T-cell (primary cell): ENCODE measurements at regions not wholly inside any gene's neighbourhood (a gene's known extent, or its start where the extent isn't known, plus 50 kb on each side); places are given as distances from the start of the nearest gene placed in this dataset.
"Not testable (repeated sequence)": the region's sequence is repeated elsewhere in the genome, so short reads cannot be mapped to it uniquely, and the experiment has no call there.

Experiments used
- ATAC-seq, 4 experiments: fragments of 200-7000 bp in 3 of 4; fragments of 150-1000 bp in 1 of 4; cut with Tn5 transposase; replicated peaks in 1 of 4; 1 replicate in 3 of 4; 2 replicates in 1 of 4; pipeline ENCODE4 v1.10.0; 2021; ENCODE audit warnings: moderate library complexity in 3 of 4, mild to moderate bottlenecking in 2 of 4, moderate number of reproducible peaks in 1 of 4
- CTCF ChIA-PET, 2 donors: fragments of 300-600 bp; sonication (Branson Sonifier 250); formaldehyde crosslinking; loops; one replicate each; lab custom pipeline; 2022; ENCODE audit warnings: antibody characterized with exemption in 2 of 2; lab: Charles Lee
- POLR2A ChIA-PET, 2 donors: fragments of 300-600 bp; sonication (Branson Sonifier 250); formaldehyde crosslinking; loops; one replicate each; lab custom pipeline; 2022; ENCODE audit warnings: antibody characterized with exemption in 2 of 2; lab: Charles Lee
- DNase-seq, 35 experiments: peaks; one replicate each; pipeline versions ENCODE4 v3.0.0 to v3.0.0-alpha.2; 2013 to 2023
- H3K27ac ChIP-seq: one replicate; pipeline ENCODE4 v1.5.1; 2013; ENCODE audit warnings: low read length
- H3K27me3 ChIP-seq, 2 experiments: replicated peaks in 1 of 2; 1 replicate in 1 of 2; 2 replicates in 1 of 2; pipeline versions ENCODE4 v1.6.1 to v1.7.0; 2013; ENCODE audit warnings: low read length in 1 of 2, mixed read lengths in 1 of 2; ENCODE audit not compliant: control insufficient read depth in 2 of 2, insufficient read depth in 2 of 2; ENCODE audit errors: extremely low read depth in 1 of 2
- H3K36me3 ChIP-seq, 2 donors: 1 replicate in 1 of 2; 2 replicates in 1 of 2; pipeline versions ENCODE4 v1.6.1 to v1.7.0; 2013; ENCODE audit warnings: low read length in 1 of 2; ENCODE audit not compliant: control insufficient read depth in 2 of 2, insufficient read depth in 1 of 2; ENCODE audit errors: extremely low read depth in 1 of 2
- H3K4me1 ChIP-seq, 2 experiments: 1 replicate in 1 of 2; 2 replicates in 1 of 2; pipeline versions ENCODE4 v1.6.1 to v1.7.0; 2013; ENCODE audit warnings: low read length in 2 of 2, mixed read lengths in 1 of 2; ENCODE audit not compliant: insufficient read depth in 2 of 2, control insufficient read depth in 1 of 2; ENCODE audit errors: extremely low read depth in 1 of 2
- H3K4me3 ChIP-seq, 2 donors: 1 replicate in 1 of 2; 2 replicates in 1 of 2; pipeline versions ENCODE4 v1.5.1 to v1.7.0; 2013; ENCODE audit warnings: mild to moderate bottlenecking in 2 of 2, low read length in 1 of 2, moderate library complexity in 1 of 2; ENCODE audit not compliant: control insufficient read depth in 1 of 2; ENCODE audit errors: extremely low read depth in 1 of 2
- H3K9me3 ChIP-seq: 2 replicates; pipeline ENCODE4 v1.7.0; 2013
- H3K27ac Mint-ChIP-seq, 2 donors: one replicate each; pipeline ENCODE4 v1.8.0; 2020 to 2021; ENCODE audit warnings: mild to moderate bottlenecking in 2 of 2, mixed read lengths in 2 of 2
- H3K27me3 Mint-ChIP-seq, 2 donors: one replicate each; pipeline ENCODE4 v1.8.0; 2021 to 2022; ENCODE audit warnings: mixed read lengths in 2 of 2
- H3K36me3 Mint-ChIP-seq: one replicate; pipeline ENCODE4 v1.8.0; 2021; ENCODE audit warnings: mixed read lengths
- H3K4me1 Mint-ChIP-seq, 3 donors: one replicate each; pipeline ENCODE4 v1.8.0; 2020 to 2022; ENCODE audit warnings: mixed read lengths in 3 of 3, mild to moderate bottlenecking in 1 of 3
- H3K4me3 Mint-ChIP-seq, 3 donors: one replicate each; pipeline ENCODE4 v1.8.0; 2020 to 2022; ENCODE audit warnings: mild to moderate bottlenecking in 3 of 3, mixed read lengths in 3 of 3, moderate library complexity in 3 of 3
- H3K9me3 Mint-ChIP-seq, 3 donors: one replicate each; pipeline ENCODE4 v1.8.0; 2020 to 2022; ENCODE audit warnings: mixed read lengths in 3 of 3
- WGBS: methylation state at CpG from one replicate; pipeline ENCODE4 v1.1.5; 2013; ENCODE audit warnings: missing lambda C conversion rate; ENCODE audit not compliant: insufficient coverage; 5-methylcytosine and 5-hydroxymethylcytosine counted together

DNA sequence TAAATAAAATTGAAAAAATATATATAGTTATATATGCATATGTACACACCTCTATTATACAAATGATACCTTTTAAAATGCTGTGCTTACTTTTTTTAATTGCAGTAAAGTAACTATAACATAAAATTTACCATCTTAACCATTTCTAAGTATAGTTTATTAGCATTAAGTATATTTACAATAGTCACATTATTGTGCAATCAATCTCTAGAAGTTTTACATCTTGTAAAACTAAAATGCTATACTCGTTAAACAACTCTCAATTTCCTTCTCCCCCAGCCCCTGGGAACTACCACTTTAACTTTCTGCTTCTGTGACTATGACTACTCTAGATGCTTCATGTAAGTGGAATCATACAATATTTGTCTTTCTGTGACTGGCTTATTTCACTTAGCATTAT lies 146.7 kb upstream of the DST start:
- no peaks in the 10 kb centered on the region for H3K4me1 ChIP-seq
- H3K4me3 ChIP-seq: no peak overlapping the region
- Mint-ChIP-seq H3K4me3 (no peak overlapping the region), H3K9me3 (peaks cover 0 to 4% (median 4%) of the 10 kb centered on the region in 3 donors), H3K4me1 (no peaks in the 10 kb centered on the region), H3K27me3 (peaks cover 9 to 11% of the 10 kb centered on the region in 2 donors), H3K27ac (no peak overlapping the region), H3K36me3 (no peaks in the 10 kb centered on the region)
- POLR2A ChIA-PET: no interaction called here
- ATAC-seq (no peak), DNase-seq (no peak)
- H3K27me3 ChIP-seq: no peaks in the 10 kb centered on the region
- no peak overlapping the region for H3K27ac ChIP-seq
- CTCF ChIA-PET: no interaction called here
- no CpG with 5 or more reads among the region's 1 CpG for WGBS
- H3K36me3 ChIP-seq: no peaks in the 10 kb centered on the region
- no peaks in the 10 kb centered on the region for H3K9me3 ChIP-seq

DNA sequence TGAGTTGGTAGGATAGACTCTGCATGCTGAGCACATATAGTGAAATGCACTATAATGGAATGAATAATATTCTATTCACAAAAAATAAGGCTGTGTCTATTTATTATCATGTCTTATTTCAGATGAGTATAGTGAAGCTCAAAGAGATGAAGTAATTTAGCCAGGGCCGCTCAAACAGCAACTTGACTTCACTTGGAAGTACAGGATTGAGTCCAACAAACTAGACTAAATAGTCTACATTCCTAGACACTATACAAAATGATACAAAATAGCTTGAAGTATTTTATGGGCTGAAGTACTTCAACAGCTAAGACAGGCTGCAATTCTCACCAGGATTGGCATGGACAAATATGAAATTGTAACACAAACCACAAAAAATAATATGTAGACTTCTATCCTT lies 144.5 kb upstream of the DST start:
- H3K27ac ChIP-seq: no peak overlapping the region
- no peaks in the 10 kb centered on the region for H3K36me3 ChIP-seq
- Mint-ChIP-seq H3K27me3 (peaks cover 9 to 11% of the 10 kb centered on the region in 2 donors), H3K27ac (no peak overlapping the region), H3K36me3 (no peaks in the 10 kb centered on the region), H3K4me1 (no peaks in the 10 kb centered on the region), H3K9me3 (peaks cover 0 to 4% (median 4%) of the 10 kb centered on the region in 3 donors), H3K4me3 (no peak overlapping the region)
- no peaks in the 10 kb centered on the region for H3K27me3 ChIP-seq
- H3K4me3 ChIP-seq: no peak overlapping the region
- H3K9me3 ChIP-seq: no peaks in the 10 kb centered on the region
- ATAC-seq (no peak), DNase-seq (no peak)
- H3K4me1 ChIP-seq: no peaks in the 10 kb centered on the region
- POLR2A ChIA-PET: no interaction called here
- CTCF ChIA-PET: no interaction called here
- no CpG with 5 or more reads among the region's 1 CpG for WGBS

DNA sequence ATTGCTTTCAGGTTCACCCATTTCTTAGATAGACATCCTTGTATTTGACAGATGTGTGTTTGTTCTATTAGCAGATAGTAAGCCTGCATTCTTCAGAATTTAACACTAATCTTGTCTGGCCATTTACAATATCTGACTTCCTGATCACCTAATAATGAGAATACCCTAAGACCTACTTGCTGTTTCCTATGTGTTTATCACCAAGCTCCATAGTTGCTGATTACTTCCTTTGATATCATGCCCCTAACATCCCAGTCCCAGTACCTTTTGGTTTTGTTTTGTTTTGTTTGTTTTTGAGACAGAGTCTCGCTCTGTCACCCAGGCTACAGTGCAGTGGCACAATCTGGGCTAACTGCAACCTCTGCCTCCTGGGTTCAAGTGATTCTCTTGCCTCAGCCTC lies 143.6 kb upstream of the DST start:
- no peak for DNase-seq
- H3K4me1 ChIP-seq: no peaks in the 10 kb centered on the region
- ChIA-PET POLR2A (no interaction called here), CTCF (no interaction called here)
- H3K36me3 ChIP-seq: no peaks in the 10 kb centered on the region
- Mint-ChIP-seq H3K27ac (no peak overlapping the region), H3K4me3 (no peak overlapping the region), H3K4me1 (no peaks in the 10 kb centered on the region), H3K27me3 (peaks cover 6 to 9% of the 10 kb centered on the region in 2 donors), H3K9me3 (peaks cover 0 to 4% (median 4%) of the 10 kb centered on the region in 3 donors), H3K36me3 (no peaks in the 10 kb centered on the region)
- no peaks in the 10 kb centered on the region for H3K27me3 ChIP-seq
- no peaks in the 10 kb centered on the region for H3K9me3 ChIP-seq
- no peak overlapping the region for H3K4me3 ChIP-seq
- no peak overlapping the region for H3K27ac ChIP-seq
- ATAC-seq: no peak
- WGBS: 40% methylated on average over 1 of the region's 1 CpG

DNA sequence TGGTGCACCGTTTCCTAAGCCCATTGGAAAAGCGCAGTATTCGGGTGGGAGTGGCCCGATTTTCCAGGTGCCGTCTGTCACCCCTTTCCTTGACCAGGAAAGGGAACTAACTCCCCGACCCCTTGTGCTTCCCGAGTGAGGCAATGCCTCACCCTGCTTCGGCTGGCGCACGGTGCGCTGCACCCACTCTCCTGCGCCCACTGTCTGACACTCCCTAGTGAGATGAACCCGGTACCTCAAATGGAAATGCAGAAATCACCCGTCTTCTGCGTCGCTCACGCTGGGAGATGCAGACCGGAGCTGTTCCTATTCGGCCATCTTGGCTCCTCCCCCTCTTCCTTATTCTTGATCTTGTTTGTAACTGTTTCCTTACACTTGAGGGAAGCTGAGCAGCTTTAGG lies 142.8 kb upstream of the DST start:
- H3K27me3 ChIP-seq, DNase-seq, H3K9me3 Mint-ChIP-seq, H3K4me3 ChIP-seq, H3K27me3 Mint-ChIP-seq, POLR2A ChIA-PET, H3K4me1 Mint-ChIP-seq, H3K36me3 Mint-ChIP-seq, H3K9me3 ChIP-seq, H3K27ac ChIP-seq, CTCF ChIA-PET, H3K4me1 ChIP-seq, H3K36me3 ChIP-seq, H3K27ac Mint-ChIP-seq, H3K4me3 Mint-ChIP-seq, ATAC-seq: not testable (repeated sequence)
- 94% methylated on average over 18 of the region's 19 CpGs for whole genome bisulfite sequencing

DNA sequence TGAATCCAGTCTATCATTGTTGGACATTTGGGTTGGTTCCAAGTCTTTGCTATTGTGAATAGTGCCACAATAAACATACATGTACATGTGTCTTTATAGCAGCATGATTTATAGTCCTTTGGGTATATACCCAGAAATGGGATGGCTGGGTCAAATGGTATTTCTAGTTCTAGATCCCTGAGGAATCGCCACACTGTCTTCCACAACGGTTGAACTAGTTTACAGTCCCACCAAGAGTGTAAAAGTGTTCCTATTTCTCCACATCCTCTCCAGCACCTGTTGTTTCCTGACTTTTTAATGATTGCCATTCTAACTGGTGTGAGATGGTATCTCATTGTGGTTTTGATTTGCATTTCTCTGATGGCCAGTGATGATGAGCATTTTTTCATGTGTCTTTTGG lies 137.4 kb upstream of the DST start:
- H3K27me3 Mint-ChIP-seq, H3K27me3 ChIP-seq, H3K9me3 Mint-ChIP-seq, H3K9me3 ChIP-seq, H3K27ac Mint-ChIP-seq, H3K4me3 Mint-ChIP-seq, H3K4me1 ChIP-seq, H3K36me3 Mint-ChIP-seq, POLR2A ChIA-PET, DNase-seq, CTCF ChIA-PET, H3K36me3 ChIP-seq, H3K4me3 ChIP-seq, H3K27ac ChIP-seq, ATAC-seq, H3K4me1 Mint-ChIP-seq: not testable (repeated sequence)
- no CpG with 5 or more reads among the region's 2 CpGs for WGBS

DNA sequence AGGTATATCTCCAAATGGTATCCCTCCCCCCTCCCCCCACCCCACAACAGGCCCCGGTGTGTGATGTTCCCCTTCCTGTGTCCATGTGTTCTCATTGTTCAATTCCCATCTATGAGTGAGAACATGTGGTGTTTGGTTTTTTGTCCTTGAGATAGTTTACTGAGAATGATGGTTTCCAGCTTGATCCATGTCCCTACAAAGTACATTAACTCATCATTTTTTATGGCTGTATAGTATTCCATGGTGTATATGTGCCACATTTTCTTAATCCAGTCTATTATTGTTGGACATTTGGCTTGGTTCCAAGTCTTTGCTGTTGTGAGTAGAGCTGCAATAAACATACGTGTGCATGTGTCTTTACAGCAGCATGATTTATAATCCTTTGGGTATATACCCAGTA lies 135.8 kb upstream of the DST start:
- H3K36me3 Mint-ChIP-seq, H3K4me1 ChIP-seq, H3K27me3 ChIP-seq, ATAC-seq, H3K9me3 ChIP-seq, POLR2A ChIA-PET, DNase-seq, CTCF ChIA-PET, H3K4me3 ChIP-seq, H3K27me3 Mint-ChIP-seq, H3K4me3 Mint-ChIP-seq, H3K36me3 ChIP-seq, H3K4me1 Mint-ChIP-seq, H3K27ac Mint-ChIP-seq, H3K27ac ChIP-seq, H3K9me3 Mint-ChIP-seq: not testable (repeated sequence)
- no CpG with 5 or more reads among the region's 2 CpGs for WGBS

DNA sequence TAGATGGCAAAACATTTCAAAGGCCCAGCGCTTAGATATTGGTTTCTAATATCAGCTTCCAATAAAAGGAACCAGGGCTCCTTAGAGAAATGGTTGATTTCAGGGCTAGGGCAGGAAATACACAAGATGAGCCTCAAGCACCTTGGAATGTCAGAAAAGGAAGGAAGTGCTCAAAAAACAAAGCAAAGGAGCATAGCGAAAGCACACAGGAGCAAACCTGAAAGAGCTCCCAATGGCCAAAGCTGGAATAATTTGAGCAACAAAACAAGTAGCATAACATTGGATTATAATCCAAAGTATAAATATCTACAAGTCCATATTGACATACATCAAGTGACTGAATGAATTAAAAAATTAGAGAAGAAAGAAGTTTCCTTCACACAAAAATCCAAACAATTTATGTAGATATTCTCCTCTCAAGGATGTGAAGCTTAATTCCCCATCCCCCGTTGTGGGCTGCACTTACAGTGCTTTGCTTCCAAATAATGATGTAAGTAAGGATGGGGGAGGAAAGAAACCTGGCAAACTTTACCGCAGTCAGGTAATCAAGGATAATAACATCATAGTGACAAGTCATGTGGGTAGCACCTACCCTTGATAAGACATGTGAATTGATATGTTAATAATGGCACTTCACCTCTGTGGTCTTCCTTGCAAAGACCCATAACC lies 132.9 kb upstream of the DST start:
- no peaks in the 10 kb centered on the region for H3K4me1 Mint-ChIP-seq
- Histone ChIP-seq H3K27me3 (no peaks in the 10 kb centered on the region), H3K4me3 (no peak overlapping the region), H3K4me1 (no peaks in the 10 kb centered on the region), H3K9me3 (no peaks in the 10 kb centered on the region), H3K36me3 (no peaks in the 10 kb centered on the region), H3K27ac (no peak overlapping the region)
- POLR2A ChIA-PET: no interaction called here
- CTCF ChIA-PET: no interaction called here
- DNase-seq (no peak), ATAC-seq (no peak)
- H3K27ac Mint-ChIP-seq: no peak overlapping the region
- H3K36me3 Mint-ChIP-seq: no peaks in the 10 kb centered on the region
- H3K9me3 Mint-ChIP-seq: no peaks in the 10 kb centered on the region
- H3K4me3 Mint-ChIP-seq: no peak overlapping the region
- H3K27me3 Mint-ChIP-seq: no peaks in the 10 kb centered on the region
- no CpG with 5 or more reads among the region's 4 CpGs for WGBS
